Right ventricle myocardium superior (tissue), 1 donor: ENCODE measurements at regions not wholly inside any gene's neighbourhood (a gene's known extent, or its start where the extent isn't known, plus 50 kb on each side); places are given as distances from the start of the nearest gene placed in this dataset.
A peak's percentile ranks its signal among the peaks of the same experiment; 100 is the strongest.
"Not testable (repeated sequence)": the region's sequence is repeated elsewhere in the genome, so short reads cannot be mapped to it uniquely, and the experiment has no call there.

Experiments used
- ATAC-seq: fragments of 200-7000 bp; cut with Tn5 transposase; one replicate; pipeline ENCODE4 v1.9.1; 2020; ENCODE audit warnings: mild to moderate bottlenecking; ENCODE audit not compliant: poor library complexity
- DNase-seq: peaks from one replicate; pipeline ENCODE4 v3.0.0-alpha.2; 2020
- intact Hi-C: fragments of 100-400 bp; cut with DNase I; formaldehyde crosslinking; loops from one replicate; pipeline ENCODE4 v1.11.2; 2022
- donor health status: DM: no; HTN: yes; CAD: no; lungs with severe emphysema.

DNA sequence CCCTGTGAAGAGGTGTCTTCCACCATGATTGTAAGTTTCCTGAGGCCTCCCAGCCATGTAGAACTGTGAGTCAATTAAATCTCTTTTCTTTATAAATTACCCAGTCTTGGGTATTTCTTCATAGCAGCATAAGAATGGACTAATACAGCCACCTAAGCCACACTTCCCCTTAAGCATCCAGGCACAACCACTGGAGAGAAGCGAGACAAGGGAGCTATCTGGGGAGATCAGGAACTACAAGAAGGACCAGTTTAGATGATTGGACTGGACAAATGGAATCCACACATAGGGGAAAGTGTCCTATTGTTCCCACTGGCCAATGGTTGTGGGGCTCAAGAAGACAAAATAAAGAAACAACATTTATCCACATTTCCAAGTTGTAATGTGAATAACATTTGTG, 112.1 kb downstream of the LHX2 start:
- DNase-seq, ATAC-seq, intact Hi-C loops: not testable (repeated sequence)

- intact Hi-C loops, result loop anchor here (5.0 kb wide), 1 partner anchor 412 kb away; no protein-coding TSS in a partner anchor
- no peak for ATAC-seq
- DNase-seq, result no peak
Measured at GRCh38 chr9:124124729-124125650, 113.4 kb downstream of the LHX2 start.

DNA sequence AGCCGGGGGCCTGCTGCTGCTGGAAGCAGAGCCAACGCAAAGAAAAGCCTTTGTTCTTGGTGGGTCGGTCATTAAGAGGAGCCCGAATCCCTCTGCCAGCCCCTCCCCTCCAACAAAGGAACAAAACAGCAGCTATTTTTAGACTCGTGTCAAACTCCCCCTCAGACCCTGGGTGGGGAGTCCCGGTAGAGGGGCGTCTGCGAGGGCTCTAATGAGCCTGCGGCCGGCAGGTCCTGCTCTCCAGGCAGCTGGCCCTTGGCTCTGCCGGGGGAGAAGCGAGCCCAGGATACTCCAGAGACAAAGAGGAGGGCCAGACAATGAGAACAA, 114.0 kb downstream of the LHX2 start:
- DNase-seq, result no peak
- no peak for ATAC-seq
- intact Hi-C loops, result loop anchor here (5.0 kb wide), 1 partner anchor 412 kb away; no protein-coding TSS in a partner anchor

DNA sequence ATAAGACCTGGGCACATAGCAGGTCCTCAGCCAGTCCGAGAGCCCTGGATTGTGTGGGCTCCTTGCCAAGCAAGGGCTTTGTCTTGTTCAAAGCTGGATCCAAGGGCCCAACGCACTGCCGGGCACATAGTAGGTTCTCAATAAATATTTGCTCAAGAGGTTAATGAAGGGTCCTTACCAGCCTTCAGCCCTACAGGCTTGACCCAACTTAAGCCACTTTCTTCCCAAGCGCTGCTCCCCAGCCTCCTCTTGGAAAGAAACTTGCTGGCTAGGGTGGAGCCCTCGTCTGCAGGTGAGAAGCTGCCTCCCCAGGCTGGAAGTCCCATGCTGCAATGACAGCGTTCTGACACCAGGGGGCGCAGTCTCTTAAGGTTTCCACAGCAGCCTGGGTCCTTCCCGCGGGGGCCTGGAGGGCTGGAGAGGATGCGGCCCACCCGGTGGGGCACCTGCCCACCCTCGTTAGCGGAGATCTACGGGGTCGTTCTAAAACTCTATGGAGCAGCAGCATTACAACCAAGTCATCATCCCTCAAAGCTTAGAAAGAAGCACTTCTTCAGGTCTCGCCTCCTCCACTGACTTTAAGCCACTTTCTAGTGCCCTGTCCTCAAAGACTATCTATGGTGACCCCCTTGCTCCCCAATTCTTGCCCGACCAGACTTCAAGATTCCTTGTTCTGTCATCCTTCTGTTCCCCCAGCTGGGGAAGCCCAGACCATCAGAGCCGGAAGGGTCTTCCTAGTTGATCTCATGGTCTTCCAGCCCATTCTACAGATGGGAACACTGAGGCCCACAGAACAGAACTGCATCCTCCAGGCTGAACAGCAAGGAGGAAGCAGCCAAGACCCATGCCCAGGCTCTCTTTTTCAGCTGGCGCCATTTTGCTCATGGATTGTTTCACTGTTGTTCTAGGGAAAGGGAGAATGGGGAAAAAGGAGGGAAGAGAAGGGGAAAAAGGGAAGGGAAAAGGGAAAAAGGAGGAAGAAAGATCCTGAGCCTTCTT, 115.4 kb downstream of the LHX2 start:
- peak; percentile 66 for ATAC-seq
- peak; percentile 83 for DNase-seq

GRCh38 chr9:124128568-124129166, 117.1 kb downstream of the LHX2 start:
- ATAC-seq (no peak), DNase-seq (no peak)
- intact Hi-C loops, result loop anchor here (5.0 kb wide), 1 partner anchor 409 kb away; no protein-coding TSS in a partner anchor

More for the DNA sequence above, 115.4 kb downstream of the LHX2 start:
- intact Hi-C loops, result loop anchor here (2.0 to 5.0 kb wide), 2 partner anchors 194 to 410 kb away; no protein-coding TSS in a partner anchor

- DNase-seq, result no peak
- intact Hi-C loops, result no loop called here
- ATAC-seq, result no peak
Measured at GRCh38 chr9:124130277-124131075, 118.9 kb downstream of the LHX2 start.

DNA sequence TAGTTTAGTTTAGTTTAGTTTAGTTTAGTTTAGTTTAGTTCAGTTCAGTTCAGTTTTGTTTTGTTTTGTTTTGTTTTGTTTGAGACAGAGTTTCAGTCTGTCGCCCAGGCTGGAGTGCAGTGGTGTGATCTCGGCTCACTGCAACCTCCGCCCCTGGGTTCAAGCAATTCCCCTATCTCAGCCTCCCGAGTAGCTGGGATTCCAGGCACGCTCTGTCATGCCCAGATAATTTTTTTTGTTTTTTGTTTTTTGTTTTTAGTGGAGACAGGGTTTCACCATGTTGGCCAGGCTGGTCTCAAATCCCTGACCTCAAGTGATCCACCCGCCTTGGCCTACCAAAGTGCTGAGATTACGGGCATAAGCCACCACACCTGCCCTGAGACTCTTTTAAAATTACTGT, 120.0 kb downstream of the LHX2 start:
- ATAC-seq, DNase-seq, intact Hi-C loops: not testable (repeated sequence)

- intact Hi-C loops, result no loop called here
- ATAC-seq, result no peak
- no peak for DNase-seq
Measured at GRCh38 chr9:124132671-124133147, 121.1 kb downstream of the LHX2 start.

DNA sequence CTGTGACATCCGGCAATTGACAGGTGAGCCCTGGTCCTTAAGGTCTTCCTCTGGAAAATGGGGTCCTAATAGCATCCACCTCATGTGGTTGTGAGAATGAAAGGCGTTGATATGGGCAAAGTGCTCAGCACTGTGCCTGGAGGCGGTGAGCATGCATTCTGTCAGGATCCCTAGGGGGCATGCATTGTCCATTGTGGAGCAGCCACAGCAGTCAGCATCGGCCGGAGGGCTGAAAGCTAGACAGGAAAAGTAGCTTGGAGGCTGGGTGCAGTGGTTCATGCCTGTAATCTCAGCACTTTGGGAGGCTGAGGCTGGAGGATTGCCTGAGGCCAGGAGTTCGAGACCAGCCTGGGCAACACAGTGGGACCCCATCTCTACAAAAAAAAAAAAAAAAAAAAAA, 122.2 kb downstream of the LHX2 start:
- intact Hi-C loops, result no loop called here
- DNase-seq, result peak; percentile 52
- peak; percentile 70 for ATAC-seq

- no peak for DNase-seq
- intact Hi-C loops, result no loop called here
Measured at GRCh38 chr9:124134526-124134925, 123.0 kb downstream of the LHX2 start.

DNA sequence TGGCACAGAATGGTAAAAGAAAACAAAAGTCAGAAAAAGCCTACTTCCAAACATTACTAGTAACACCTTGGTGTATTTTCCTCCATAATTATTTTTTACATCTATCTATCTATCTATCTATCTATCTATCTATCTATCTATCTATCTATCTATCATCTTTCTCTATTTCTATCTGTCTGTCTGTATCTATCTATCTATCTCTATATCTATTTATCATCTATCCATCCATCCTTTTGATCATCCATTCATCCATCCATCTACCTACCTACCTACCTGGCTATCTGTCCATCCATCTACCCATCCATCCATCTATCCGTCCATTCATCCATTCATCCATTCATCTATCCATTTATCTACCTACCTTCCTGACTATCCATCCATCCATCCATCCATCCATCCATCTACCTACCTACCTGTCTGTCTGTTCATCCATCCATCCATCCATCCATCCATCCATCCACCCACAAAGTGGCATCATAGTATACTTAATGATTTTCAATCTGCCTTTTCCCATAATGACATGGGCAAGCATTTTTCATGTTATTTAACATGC, 121.9 kb upstream of the NEK6 start:
- intact Hi-C loops, result no loop called here

More at GRCh38 chr9:124134526-124134925, 123.0 kb downstream of the LHX2 start:
- no peak for ATAC-seq

GRCh38 chr9:124137009-124137943, 120.5 kb upstream of the NEK6 start:
- DNase-seq, result peak; percentile 51
- no peak for ATAC-seq
- intact Hi-C loops, result no loop called here

More for the DNA sequence above, 121.9 kb upstream of the NEK6 start:
- ATAC-seq (no peak), DNase-seq (no peak)

DNA sequence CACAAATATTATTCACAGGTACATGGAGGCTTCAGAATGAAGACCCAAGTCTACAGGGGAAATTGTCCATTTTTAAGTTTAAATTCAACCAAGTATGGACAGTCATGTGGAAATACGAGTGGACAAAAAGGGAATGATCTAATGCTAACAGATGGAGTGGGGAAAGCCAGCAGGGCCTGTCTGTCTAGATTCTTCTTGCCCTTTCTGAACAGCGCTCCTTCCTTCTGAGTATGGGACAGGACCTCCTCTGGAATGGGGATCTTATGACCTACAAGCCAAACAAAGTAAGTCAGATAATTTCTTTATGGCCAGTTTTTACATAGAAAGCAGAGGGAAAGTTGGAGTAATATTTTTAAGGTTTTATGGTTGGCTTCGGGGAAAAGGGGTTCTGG, 119.8 kb upstream of the NEK6 start:
- ATAC-seq, result no peak

DNA sequence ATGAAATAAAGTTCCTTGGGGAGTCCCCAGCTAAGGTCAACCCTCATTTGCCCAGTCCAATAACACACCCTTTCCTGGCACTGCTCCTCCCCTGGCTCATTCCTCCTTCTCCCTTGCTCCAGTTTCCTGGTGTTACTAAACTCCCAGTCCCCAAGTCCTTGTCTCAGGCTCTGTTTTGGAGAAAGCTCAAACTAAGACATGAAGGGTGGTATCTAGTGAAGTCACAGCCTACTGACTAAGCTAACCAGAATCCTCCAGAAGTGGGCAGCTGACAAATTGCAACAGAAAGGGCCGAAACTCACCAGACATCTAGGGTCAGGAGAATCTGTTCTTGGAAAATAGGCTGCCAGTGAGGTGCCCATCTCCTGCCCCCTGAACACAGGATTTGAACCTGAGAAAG, 118.7 kb upstream of the NEK6 start:
- DNase-seq (no peak), ATAC-seq (no peak)
- intact Hi-C loops, result no loop called here

More for the DNA sequence above, 119.8 kb upstream of the NEK6 start:
- no peak for DNase-seq
- intact Hi-C loops, result no loop called here

GRCh38 chr9:124140941-124141568, 116.7 kb upstream of the NEK6 start:
- intact Hi-C loops, result no loop called here

DNA sequence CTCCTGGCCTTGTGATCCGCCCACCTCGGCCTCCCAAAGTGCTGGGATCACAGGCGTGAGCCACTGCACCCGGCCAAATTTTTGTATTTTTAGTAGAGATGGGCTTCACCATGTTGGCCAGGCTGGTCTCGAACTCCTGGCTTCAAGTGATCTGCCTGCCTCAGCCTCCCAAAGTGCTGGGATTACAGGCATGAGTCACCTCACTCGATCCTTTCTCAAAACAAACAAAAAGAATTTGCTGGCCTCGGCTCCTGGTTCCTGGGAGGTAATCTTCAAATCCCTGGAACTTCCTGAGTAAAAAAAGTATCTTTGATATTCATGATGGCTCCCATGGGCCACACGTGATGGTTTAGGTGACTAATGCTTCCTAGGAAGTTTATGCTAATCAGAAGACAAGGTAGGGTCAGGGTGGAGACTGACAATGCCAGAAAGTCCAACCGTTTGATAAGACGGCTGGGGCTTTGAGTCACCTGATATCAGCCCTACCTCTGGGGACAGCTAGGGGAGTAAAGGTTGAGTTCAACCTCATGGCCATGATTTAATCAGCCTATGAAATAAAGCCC, 113.1 kb upstream of the NEK6 start:
- ATAC-seq, DNase-seq, intact Hi-C loops: not testable (repeated sequence)

More at GRCh38 chr9:124140941-124141568, 116.7 kb upstream of the NEK6 start:
- ATAC-seq (no peak), DNase-seq (no peak)
